Lower lobe of right lung (tissue), 2 donors: ENCODE measurements at regions not wholly inside any gene's neighbourhood (a gene's known extent, or its start where the extent isn't known, plus 50 kb on each side); places are given as distances from the start of the nearest gene placed in this dataset.

Experiments used
- ATAC-seq, 2 donors: fragments of 200-7000 bp; cut with Tn5 transposase; one replicate each; pipeline ENCODE4 v1.9.1; 2020 to 2022; ENCODE audit warnings: mild to moderate bottlenecking in 2 of 2, moderate library complexity in 2 of 2
- DNase-seq: peaks from one replicate; pipeline ENCODE4 v3.0.0-alpha.2; 2020
- H3K27ac ChIP-seq: fragments of 200-600 bp; one replicate; pipeline ENCODE4 v1.8.0; 2022
- H3K27me3 ChIP-seq: fragments of 200-600 bp; one replicate; pipeline ENCODE4 v1.8.0; 2022; ENCODE audit warnings: low read depth
- H3K36me3 ChIP-seq: fragments of 200-600 bp; one replicate; pipeline ENCODE4 v1.8.0; 2022; ENCODE audit warnings: mild to moderate bottlenecking
- H3K4me1 ChIP-seq: fragments of 200-600 bp; one replicate; pipeline ENCODE4 v1.8.0; 2022
- H3K4me3 ChIP-seq: fragments of 200-600 bp; one replicate; pipeline ENCODE4 v1.8.0; 2022; ENCODE audit warnings: mild to moderate bottlenecking
- H3K9me3 ChIP-seq: fragments of 200-600 bp; one replicate; pipeline ENCODE4 v1.8.0; 2022
- CTCF ChIP-seq: fragments of 200-600 bp; IDR thresholded peaks from one replicate; pipeline ENCODE4 v1.8.0; 2022; ENCODE audit warnings: antibody characterized with exemption, mild to moderate bottlenecking
- intact Hi-C: fragments of 100-400 bp; cut with DNase I; formaldehyde crosslinking; loops from one replicate; pipeline ENCODE4 v1.11.0; 2022
- donor health status: DM: no; HTN: yes; CAD: no; lungs with severe emphysema.

GRCh38 chr11:29305456-29306232, 711.2 kb downstream of the KCNA4 start:
- intact Hi-C loops = no loop called here
- ATAC-seq (no peak), DNase-seq (no peak)
- Histone ChIP-seq H3K36me3 (no peaks in the 10 kb centered on the region), H3K27me3 (no peaks in the 10 kb centered on the region), H3K27ac (no peak overlapping the region), H3K4me3 (no peak overlapping the region), H3K9me3 (no peaks in the 10 kb centered on the region), H3K4me1 (no peaks in the 10 kb centered on the region)
- TF ChIP-seq CTCF = no peak

GRCh38 chr11:29300420-29300819, 716.4 kb downstream of the KCNA4 start:
- no peak for ATAC-seq
- intact Hi-C loops = no loop called here
- H3K9me3 ChIP-seq = no peaks in the 10 kb centered on the region
- no peak overlapping the region for H3K27ac ChIP-seq
- H3K4me3 ChIP-seq = no peak overlapping the region
- no peaks in the 10 kb centered on the region for H3K4me1 ChIP-seq
- TF ChIP-seq CTCF = no peak
- DNase-seq = no peak
- no peaks in the 10 kb centered on the region for H3K27me3 ChIP-seq
- no peaks in the 10 kb centered on the region for H3K36me3 ChIP-seq

- Histone ChIP-seq H3K27me3 (no peaks in the 10 kb centered on the region), H3K4me1 (no peaks in the 10 kb centered on the region), H3K27ac (no peak overlapping the region), H3K36me3 (no peaks in the 10 kb centered on the region), H3K9me3 (no peaks in the 10 kb centered on the region), H3K4me3 (no peak overlapping the region)
- DNase-seq = no peak
- no peak for ATAC-seq
- no peak for TF ChIP-seq CTCF
- intact Hi-C loops = no loop called here
These were observed 720.1 kb downstream of the KCNA4 start for GRCh38 chr11:29296680-29297079.

GRCh38 chr11:29293825-29294224, 723.0 kb downstream of the KCNA4 start:
- no peak for DNase-seq

GRCh38 chr11:29282088-29282487, 734.7 kb downstream of the KCNA4 start:
- H3K4me1 ChIP-seq = no peaks in the 10 kb centered on the region

More at GRCh38 chr11:29293825-29294224, 723.0 kb downstream of the KCNA4 start:
- no peak for ATAC-seq
- no peak for TF ChIP-seq CTCF
- Histone ChIP-seq H3K27ac (no peak overlapping the region), H3K4me1 (no peaks in the 10 kb centered on the region), H3K9me3 (no peaks in the 10 kb centered on the region), H3K27me3 (no peaks in the 10 kb centered on the region), H3K4me3 (no peak overlapping the region), H3K36me3 (no peaks in the 10 kb centered on the region)
- intact Hi-C loops = no loop called here

More at GRCh38 chr11:29282088-29282487, 734.7 kb downstream of the KCNA4 start:
- intact Hi-C loops = no loop called here
- H3K27me3 ChIP-seq = no peaks in the 10 kb centered on the region
- no peak for TF ChIP-seq CTCF
- H3K27ac ChIP-seq = no peak overlapping the region
- H3K36me3 ChIP-seq = no peaks in the 10 kb centered on the region
- ATAC-seq (no peak), DNase-seq (no peak)
- no peaks in the 10 kb centered on the region for H3K9me3 ChIP-seq
- no peak overlapping the region for H3K4me3 ChIP-seq
